SKM-1 (cell line): ENCODE measurements at regions not wholly inside any gene's neighbourhood (a gene's known extent, or its start where the extent isn't known, plus 50 kb on each side); places are given as distances from the start of the nearest gene placed in this dataset.
"Not testable (repeated sequence)": the region's sequence is repeated elsewhere in the genome, so short reads cannot be mapped to it uniquely, and the experiment has no call there.

Experiments
- DNase-seq: peaks from one replicate; lab custom pipeline; 2025; ENCODE audit not compliant: unreplicated experiment; lab: John Stamatoyannopoulos, UW

GRCh38 chr1:218904416-218904815 lies 269.3 kb upstream of the LYPLAL1 start:
- DNase-seq, result no peak

- no peak for DNase-seq
Measured at GRCh38 chr1:218916720-218917119, 257.0 kb upstream of the LYPLAL1 start.

- DNase-seq, result no peak
Measured at GRCh38 chr1:218917656-218918055, 256.0 kb upstream of the LYPLAL1 start.

- no peak for DNase-seq
Measured at GRCh38 chr1:218925777-218926176, 247.9 kb upstream of the LYPLAL1 start.

- DNase-seq, result no peak
Measured at GRCh38 chr1:218926631-218927030, 247.0 kb upstream of the LYPLAL1 start.

GRCh38 chr1:218930000-218930399 lies 243.7 kb upstream of the LYPLAL1 start:
- no peak for DNase-seq

- DNase-seq, result no peak
Measured at GRCh38 chr1:218930472-218931241, 243.0 kb upstream of the LYPLAL1 start.

- DNase-seq, result no peak
Measured at GRCh38 chr1:218931324-218931723, 242.4 kb upstream of the LYPLAL1 start.

- no peak for DNase-seq
Measured at GRCh38 chr1:218933513-218933912, 240.2 kb upstream of the LYPLAL1 start.

GRCh38 chr1:218935408-218935807 lies 238.3 kb upstream of the LYPLAL1 start:
- DNase-seq, result not testable (repeated sequence)

GRCh38 chr1:218938259-218938658 lies 235.4 kb upstream of the LYPLAL1 start:
- DNase-seq, result no peak

GRCh38 chr1:218939095-218939494 lies 234.6 kb upstream of the LYPLAL1 start:
- DNase-seq, result no peak

- no peak for DNase-seq
Measured at GRCh38 chr1:218942431-218942830, 231.2 kb upstream of the LYPLAL1 start.

- DNase-seq, result no peak
Measured at GRCh38 chr1:218943371-218943770, 230.3 kb upstream of the LYPLAL1 start.

GRCh38 chr1:218945050-218945449 lies 228.6 kb upstream of the LYPLAL1 start:
- no peak for DNase-seq

GRCh38 chr1:218946147-218946546 lies 227.5 kb upstream of the LYPLAL1 start:
- DNase-seq, result no peak

- DNase-seq, result no peak
Measured at GRCh38 chr1:218948446-218948845, 225.2 kb upstream of the LYPLAL1 start.

GRCh38 chr1:218953386-218953785 lies 220.3 kb upstream of the LYPLAL1 start:
- DNase-seq, result no peak

GRCh38 chr1:218957971-218958370 lies 215.7 kb upstream of the LYPLAL1 start:
- no peak for DNase-seq

GRCh38 chr1:218959784-218960183 lies 213.9 kb upstream of the LYPLAL1 start:
- no peak for DNase-seq

GRCh38 chr1:218964471-218965185 lies 209.1 kb upstream of the LYPLAL1 start:
- no peak for DNase-seq

- no peak for DNase-seq
Measured at GRCh38 chr1:218965821-218966220, 207.9 kb upstream of the LYPLAL1 start.
